SIG-M5 treated with dmso at 0.1 percent for 504 hours (cell line): ENCODE measurements at regions not wholly inside any gene's neighbourhood (a gene's known extent, or its start where the extent isn't known, plus 50 kb on each side); places are given as distances from the start of the nearest gene placed in this dataset.
A peak's percentile ranks its signal among the peaks of the same experiment; 100 is the strongest.

Experiments used
- DNase-seq: peaks from one replicate; lab custom pipeline; 2025; ENCODE audit not compliant: unreplicated experiment; lab: John Stamatoyannopoulos, UW

GRCh38 chr19:41495589-41495988, 52.6 kb downstream of the ERICH4 start:
- no peak for DNase-seq

- no peak for DNase-seq
These were observed 56.9 kb downstream of the ERICH4 start for GRCh38 chr19:41499899-41500298.

GRCh38 chr19:41500443-41500842, 57.5 kb downstream of the ERICH4 start:
- DNase-seq = no peak

- no peak for DNase-seq
These were observed 58.9 kb downstream of the ERICH4 start for GRCh38 chr19:41501854-41502253.

GRCh38 chr19:41505105-41505504, 62.1 kb downstream of the ERICH4 start:
- no peak for DNase-seq

GRCh38 chr19:41510484-41510883, 65.5 kb upstream of the CEACAM21 start:
- no peak for DNase-seq

- DNase-seq = no peak
These were observed 64.3 kb upstream of the CEACAM21 start for GRCh38 chr19:41511628-41512027.

- no peak for DNase-seq
These were observed 60.8 kb upstream of the CEACAM21 start for GRCh38 chr19:41515015-41515652.

GRCh38 chr19:41516292-41517171, 59.4 kb upstream of the CEACAM21 start:
- DNase-seq = peak; percentile 77

GRCh38 chr19:41518141-41518540, 57.8 kb upstream of the CEACAM21 start:
- DNase-seq = no peak

- DNase-seq = peak; percentile 59
These were observed 54.6 kb upstream of the CEACAM21 start for GRCh38 chr19:41521138-41521930.

- DNase-seq = no peak
These were observed 53.9 kb upstream of the CEACAM21 start for GRCh38 chr19:41521931-41522555.

GRCh38 chr19:41525989-41526388, 50.0 kb upstream of the CEACAM21 start:
- DNase-seq = peak; percentile 23
